Kidney glomerular epithelial cell (primary cell): ENCODE measurements at regions not wholly inside any gene's neighbourhood (a gene's known extent, or its start where the extent isn't known, plus 50 kb on each side); places are given as distances from the start of the nearest gene placed in this dataset.

Source experiments
- DNase-seq: peaks from one replicate; lab custom pipeline; 2025; lab: John Stamatoyannopoulos, UW

DNA sequence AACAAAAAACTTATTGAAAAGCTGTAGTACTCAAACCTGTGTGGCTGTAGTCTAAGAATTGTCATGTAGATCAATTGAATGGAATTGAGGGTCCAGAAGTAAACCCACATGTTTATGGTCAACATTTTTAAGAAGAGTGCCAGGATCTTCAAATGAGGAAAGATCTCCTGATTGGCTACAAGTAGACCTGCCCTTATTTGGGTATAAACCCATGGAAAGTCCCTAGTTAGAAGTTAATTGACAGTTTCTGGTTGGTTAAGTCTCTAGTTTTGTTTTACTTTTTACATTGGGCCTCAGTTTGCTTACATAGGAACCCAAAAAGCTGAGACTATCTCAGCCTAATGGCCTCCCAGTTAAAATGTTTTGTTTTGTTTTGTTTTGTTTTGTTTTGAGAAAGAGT is 91.9 kb upstream of the RESF1 start:
- DNase-seq: no peak

DNA sequence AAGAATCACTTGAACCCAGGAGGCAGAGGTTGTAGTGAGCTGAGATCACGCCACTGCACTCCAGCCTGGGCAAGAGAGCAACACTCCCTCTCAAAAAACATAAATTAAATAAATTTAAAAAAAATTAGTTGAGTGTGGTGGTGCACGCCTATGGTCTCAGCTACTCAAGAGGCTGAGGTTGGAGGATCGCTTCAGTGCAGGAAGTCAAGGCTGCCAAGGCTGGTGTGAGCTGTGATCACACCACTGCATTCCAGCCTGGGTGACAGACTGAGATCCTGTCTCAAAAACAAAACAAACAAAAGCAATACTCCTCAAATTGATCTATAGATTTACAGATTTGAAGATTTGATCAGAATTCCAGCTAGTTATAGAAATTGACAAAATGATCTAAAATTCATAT is 92.7 kb upstream of the RESF1 start:
- no peak for DNase-seq

DNA sequence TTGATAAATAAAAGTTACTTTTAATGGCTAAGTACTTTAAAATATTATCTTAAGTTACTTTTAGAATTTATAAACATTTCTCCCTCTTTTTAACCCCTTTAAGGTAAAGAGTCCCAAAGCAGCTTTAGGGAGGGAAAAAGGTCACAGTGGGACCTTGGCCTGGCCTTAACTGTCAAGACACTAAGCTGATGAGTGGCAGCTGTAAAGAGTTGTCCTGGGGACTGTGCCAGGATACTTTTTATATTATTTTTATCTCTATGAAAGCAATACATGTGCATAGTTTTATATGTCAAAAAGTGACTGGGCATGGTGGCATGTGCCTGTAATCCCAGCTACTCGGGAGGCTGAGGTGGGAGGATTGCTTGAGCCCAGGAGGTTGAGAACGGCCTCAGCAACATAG is 94.2 kb upstream of the RESF1 start:
- no peak for DNase-seq

DNA sequence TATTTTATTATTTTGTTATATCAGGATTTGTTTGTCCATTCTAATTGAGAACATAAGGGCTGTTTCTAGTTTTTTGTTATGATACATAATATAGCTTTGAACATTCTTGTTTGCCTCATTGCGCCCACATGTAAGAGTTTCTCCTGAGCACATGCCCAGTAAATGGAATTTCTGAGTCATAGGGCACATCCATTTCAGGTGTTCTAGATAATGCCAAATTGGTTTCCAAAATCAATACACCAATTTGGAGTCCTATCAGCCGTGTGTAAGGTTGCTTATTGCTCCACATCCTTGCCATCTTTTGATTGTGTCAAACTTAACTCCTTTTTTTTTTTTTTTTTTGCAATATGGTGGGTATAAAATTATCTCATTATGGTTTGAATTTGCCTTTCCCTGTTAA is 97.9 kb upstream of the RESF1 start:
- DNase-seq: no peak

DNA sequence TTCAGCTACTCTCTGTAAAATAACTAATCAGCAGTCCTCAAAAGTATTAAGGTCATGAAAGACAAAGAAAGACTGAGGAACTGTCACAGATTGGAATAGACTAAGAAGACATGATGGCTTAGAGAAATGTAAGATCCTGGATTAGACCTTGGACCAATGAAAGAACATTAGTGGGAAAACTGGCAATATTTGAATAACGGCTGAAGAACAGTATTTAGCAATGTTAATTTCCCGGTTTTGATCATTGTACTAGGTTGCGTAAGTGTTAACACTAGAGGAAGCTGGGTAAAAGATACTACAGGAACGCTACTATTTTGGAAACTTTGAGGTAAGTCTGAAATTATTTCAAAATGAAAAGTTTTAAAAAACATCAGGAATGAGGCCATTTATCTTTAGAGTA is 98.8 kb upstream of the RESF1 start:
- DNase-seq: no peak

DNA sequence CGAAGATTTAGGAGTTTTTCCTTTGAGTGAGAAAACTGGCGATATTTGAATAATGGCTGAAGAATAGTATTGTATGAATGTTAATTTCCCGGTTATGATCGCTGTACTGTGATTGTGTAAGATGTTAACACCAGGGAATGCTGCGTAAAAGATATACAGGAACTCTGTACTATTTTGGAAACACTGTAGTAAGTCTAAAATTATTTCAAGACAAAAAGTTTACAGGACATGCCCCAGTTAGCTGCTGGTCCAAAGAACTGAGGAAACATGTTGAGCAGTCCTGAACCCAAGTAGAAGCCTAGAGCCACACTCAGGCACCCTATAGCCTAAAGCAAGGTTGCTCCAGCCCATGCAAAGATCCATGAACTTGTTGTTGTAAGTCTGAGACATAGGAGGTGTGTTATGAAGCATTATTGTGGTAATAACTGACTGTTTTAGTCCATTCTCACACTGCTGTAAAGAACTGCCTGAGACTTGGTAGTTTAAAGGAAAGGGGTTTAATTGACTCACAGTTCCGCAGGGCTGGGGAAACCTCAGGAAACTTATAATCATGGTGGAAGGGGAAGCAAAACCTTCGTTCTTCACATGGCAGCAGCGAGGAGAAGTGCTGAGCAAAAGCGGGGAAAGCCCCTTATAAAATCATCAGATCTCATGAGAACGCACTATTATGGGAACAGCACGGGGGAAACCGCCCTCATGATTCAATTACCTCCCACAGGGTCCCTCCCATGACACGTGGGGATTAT is 99.8 kb upstream of the RESF1 start:
- no peak for DNase-seq

DNA sequence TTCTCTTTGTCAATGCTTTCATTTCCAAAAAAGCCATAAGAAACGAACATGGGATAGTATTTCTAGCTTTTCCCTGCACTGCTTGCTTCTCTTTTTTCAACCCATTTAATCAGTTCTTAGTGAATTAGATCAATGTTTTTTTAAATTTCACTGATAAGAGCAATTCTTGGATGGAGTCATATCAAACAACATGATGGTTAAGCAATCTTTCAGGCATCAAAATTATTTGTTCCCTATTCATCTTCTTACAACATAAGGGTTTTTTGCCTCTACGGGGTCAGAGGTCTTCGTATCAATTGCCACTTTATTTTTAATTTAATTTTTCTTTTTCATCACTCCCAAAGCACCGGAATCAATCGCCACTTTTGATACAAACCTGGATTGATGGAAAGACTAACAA is 103.8 kb upstream of the RESF1 start:
- DNase-seq: no peak

DNA sequence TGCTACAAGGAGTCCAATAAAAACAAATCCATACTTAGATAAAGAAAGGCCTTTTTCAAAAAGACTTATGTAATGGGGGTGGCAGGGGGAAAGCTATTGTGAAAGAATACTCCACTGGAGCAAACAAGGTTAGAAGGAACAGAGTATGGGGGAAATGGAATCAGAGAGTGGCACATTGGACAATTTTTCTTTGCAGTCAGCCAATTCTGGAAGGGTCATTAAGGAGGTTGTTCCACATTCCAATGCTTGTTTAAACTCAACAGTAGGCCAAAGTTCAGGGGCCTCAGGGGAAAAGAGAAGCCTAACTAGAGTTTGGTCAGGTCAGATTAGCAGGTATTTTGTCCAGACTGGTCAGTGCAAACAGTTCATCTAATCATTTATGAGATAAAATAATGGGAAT is 105.2 kb upstream of the RESF1 start:
- DNase-seq: no peak

DNA sequence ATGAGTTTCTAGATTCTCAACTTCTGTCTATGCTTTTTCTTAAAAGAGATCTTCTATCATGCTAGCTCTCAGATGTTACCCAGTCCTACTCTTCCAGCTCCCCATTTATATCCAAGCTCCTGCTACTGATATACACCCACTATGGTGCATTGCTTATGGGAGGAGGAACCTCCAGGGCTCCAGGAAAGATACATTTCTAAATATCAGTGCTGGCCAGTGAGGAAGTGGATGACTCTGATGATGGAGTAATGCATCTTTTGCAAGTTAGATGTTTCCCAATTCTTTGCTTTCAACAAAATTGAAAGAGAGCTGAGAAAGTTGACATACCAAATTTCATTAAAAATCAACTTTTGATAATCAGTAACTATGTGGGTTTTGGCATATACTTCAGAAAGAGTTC is 105.7 kb upstream of the RESF1 start:
- DNase-seq: no peak

DNA sequence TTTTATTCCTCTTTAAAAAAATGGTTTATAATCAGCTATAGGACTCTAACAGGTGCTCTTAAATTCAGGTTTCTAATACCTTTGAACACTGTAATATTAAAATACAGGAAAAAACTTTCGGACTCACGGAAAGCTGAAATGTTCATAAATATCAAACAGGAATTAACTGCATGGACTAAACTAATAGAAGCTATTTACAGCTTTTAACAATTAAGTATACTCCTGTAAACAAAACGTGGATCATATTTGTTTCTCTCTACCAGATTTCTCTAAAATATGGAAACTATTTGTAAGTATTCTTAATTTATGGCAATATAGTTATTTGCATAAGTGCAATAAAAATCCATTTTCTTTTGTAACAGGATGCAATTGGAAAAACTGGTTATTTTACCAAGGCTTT is 108.9 kb upstream of the RESF1 start:
- no peak for DNase-seq

DNA sequence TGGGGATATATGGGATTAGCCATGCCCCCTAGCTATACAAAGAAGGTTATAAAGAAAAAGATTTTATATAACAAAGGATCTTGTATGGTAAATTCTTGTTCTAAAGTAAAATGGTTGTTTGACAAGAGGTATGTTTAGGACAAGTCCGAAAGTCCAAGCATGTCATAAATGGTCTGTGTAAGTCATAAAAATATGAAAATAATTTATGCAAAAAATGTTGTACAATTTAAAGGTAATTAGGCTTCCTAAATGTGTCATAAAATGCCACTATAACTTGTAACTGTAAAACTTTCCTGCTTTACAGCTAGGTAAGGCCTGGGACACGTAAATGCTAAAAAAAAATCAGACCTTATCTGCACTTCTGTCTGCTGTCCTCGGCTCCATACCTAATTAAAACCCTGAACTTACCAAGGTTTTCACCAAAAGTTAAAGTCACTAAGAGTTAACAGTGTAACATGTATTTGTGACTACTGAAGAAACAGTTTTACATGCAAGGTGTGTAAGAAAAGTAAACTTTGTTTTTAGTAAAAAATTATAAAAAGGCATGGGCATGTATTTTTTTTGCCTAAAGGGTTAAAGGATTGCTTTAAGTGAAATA is 110.0 kb upstream of the RESF1 start:
- DNase-seq: no peak

DNA sequence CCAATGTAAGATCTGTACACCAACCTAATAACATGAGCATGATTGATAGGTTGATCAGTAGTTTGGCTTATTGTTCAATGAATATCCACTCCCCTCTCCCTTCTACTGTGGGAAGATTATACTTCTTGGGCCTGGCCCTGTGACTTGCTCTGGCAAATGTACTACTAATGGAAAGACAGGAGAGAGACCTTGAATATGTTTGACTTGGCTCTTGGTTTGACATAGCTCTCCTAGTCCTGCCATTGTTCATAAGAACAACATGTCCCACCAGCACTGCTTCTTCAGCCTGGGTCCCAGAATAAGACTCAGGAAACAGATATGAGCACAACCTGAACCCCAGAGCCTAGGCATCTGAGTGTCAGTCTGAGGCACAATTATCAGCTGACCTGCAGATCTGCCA is 112.8 kb upstream of the RESF1 start:
- no peak for DNase-seq

DNA sequence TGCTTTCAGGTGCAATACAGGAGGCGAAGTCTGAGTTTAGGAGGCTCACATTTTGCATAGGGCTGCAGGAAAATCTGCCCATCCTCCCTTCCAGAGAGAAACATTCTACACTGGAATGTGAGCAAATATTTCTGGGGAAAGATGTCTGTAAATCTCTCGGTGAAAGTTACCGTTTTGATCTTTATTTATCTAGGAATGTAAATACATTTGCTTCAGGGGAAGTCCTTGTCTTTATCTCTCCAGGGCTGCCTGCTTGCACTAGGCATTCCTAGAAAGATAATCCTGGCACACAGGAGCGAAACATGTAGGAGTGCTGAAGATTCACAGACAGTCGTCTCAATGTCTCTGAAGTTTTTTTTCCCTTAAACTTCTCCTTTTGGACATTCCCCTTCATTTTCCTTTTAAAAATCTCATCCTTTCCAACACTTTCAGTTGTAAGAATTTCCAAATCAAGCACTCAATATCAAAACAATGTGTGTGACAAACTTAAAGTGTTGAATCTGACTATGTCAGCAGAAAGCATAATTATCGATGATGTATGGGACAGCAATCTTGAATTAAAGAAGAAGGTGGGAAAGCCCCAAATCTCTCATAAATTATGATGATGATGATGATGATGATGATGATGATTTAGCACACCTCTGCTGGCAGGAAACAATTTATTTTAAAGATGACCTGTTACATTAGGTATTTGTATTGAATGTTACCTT is 113.4 kb upstream of the RESF1 start:
- DNase-seq: no peak

DNA sequence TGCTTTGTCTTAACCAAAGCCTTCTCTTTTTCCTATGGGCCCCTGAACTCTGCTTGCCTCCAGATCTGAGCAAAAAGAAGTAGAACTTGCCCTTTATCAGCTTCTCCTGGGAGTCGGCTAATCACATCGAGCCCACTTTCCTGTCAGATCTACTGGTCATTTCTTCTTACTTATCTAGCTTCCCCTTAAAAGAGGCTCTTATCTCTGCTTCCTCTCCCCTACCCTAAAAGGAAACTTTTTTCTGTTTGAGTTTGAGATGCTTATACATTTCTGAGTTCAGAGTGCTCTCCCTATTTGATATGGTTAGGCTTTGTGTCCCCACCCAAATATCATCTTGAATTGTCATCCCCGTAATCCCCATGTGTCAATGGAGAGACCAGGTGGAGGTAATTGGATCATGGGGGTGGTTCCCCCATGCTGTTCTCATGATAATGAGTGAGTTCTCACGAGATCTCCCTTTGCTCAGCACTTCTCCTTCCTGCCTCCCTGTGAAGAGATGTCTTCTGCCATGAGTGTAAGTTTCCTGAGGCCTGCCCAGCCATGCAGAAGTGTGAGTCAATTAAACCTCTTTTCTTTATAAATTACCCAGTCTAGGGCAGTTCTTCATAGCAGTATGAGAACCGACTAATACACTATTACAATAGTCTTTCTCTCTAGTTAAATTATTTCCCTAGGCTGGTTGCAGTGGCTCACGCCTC is 114.7 kb upstream of the AMN1 start:
- DNase-seq: no peak

DNA sequence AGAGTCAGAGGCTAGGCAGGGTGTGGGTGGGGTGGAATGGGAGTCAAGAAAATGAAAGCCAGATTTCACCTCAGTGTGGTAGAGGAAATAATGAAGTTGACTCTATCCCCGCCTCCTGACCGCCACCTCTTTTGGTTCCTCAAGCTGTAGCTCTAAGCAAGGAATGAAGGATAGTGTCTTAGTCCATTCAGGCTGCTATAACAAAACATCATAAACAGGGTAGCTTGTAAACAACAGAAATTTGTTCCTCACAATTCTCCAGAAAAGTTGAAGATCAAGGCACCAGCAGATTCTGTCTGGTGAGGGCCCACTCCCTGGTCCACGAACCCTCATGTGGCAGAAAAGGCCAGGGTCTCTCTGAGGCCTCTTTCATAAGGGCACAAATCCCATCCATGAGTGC is 109.1 kb upstream of the AMN1 start:
- DNase-seq: no peak

DNA sequence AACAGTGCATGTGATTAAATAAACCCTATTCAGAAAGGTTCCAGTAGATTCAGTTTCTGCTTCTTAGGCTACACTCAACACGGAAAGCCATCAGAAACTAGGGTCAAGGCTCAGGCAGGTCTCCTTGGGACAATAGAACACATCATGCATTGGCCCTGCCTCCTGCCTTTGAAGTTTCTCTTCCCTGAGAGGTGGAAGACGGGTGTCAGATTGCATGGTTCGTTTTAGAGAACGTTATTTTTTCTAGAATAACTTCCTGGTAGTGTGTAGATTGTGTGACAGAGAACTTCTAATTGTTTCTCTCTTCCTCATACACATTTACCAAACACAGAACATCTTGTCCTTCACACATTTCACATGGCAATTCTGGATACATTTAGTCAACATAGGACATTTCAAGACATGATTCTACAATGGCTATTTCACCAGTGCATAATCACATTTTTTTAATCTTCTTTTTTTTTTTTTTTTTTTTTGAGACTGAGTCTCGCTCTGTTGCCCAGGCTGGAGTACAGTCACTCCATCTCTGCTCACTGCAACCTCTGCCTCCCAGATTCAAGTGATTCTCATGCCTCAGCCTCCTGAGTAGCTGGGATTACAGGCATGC is 106.6 kb upstream of the AMN1 start:
- no peak for DNase-seq

DNA sequence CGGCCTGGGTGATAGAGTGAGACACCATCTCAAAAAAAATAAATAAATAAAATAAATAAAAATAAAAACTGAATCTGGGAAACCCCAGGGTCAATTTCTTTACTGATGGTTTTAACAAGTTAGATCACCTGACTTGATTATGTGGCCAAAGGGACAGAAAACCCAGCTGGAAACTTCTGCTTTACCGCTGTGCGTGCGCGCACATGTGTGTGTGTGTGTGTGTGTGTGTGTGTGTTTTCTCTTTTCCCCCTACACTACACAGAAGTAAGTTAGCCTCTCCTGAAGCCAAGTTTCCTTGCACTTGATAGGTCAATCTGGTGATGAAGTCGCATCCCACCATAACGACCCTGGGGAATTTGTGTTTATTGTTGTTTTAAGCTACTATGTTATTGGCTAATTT is 105.3 kb upstream of the AMN1 start:
- DNase-seq: no peak

DNA sequence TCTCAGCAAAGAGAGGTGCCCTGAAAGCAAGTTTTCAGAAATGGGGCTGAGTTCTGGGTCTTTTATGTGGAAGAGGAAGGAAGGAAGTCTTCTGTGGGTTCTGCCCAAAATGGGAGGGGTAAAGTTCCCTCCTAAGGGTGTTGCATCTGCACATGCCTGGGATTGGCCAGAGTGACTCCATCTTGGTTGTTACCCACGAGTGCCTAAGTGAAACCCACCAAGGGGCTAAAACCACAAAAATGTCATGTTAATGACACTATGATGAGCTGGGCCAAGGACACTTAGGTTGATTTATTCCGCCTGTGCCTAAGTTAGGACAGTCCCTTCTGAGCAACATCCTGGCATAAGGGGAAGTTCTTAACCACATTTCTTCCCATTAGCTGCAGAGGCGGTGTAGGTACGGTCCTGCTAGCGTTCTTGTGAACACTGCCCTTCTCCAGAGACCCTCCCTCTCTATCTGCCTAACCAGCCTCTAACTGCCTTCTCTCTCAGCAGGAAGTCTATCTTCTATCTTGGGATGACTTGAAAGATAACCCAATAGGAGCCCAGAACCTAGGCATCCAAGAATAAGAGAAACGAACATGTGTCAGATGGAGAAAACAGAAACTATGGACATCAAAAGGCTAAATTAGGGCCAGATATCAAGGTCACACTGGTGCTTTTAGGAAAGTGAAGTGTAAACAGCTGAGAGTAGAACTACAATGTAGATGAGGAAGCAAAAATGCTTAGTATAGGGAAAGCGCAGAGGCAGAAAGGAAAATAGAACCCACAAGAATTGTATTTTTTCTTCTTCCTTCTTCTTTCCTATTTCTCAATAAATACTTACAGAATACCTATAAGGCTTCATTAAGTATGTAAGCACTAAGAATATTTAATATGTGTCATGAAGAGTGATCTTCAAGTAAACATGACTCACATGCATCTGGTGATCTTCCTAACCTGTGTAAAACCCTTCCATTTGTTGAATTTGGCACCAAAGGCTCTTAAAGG is 104.2 kb upstream of the AMN1 start:
- DNase-seq: no peak

DNA sequence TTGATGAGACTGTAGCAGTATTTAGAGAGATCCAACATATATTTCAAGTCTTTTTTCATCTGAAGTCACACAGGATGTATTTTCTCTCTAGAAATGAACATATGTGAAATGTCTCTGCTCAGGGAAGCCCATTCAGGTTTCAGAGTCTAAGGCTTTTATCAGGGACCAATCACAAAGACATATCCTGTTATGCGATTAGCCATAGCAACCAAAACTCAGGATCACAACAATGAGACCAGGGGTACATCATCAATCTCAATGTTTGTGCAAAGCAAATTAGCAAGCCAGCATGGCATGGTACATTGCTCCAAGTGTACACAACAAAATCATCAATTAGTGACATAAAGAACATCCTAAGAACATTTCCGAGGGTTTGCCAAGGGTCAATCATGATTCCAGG is 99.2 kb upstream of the AMN1 start:
- DNase-seq: no peak

DNA sequence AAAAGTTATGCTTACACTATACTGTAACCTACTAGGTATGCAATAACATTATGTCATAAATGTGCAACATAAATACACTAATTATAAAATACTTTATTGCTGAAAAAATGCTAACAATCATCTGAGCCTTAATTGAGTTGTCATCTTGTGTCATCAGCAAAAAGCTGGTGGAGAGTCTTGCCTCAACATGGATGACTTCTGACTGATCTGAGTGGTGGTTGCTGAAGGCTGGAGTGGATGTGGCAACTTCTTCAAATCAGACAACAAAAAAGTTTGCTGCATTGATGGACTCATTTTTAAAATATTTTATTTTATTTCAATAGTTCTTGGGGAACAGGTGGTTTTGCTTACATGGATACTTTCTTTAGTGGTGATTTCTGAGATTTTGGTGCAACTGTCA is 93.9 kb upstream of the AMN1 start:
- DNase-seq: no peak

DNA sequence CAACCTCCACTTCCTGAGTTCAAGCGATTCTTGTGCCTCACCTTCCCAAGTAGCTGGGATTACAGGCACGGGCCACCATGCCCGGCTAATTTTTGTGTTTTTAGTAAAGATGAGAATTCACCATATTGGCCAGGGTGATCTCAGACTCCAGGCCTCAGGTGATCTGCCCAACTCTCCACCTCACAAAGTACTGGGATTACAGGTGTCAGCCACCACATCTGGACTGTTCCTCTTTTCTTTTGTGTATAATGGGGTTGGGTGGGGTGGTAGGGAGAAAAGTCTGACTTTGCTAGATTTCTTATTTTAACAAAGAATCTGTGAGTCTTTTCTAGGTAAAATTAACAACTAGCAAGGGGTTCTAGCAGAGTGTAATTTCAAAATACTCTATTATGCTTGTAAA is 92.7 kb upstream of the AMN1 start:
- no peak for DNase-seq
